Vagina (tissue), 2 donors: ENCODE measurements at regions not wholly inside any gene's neighbourhood (a gene's known extent, or its start where the extent isn't known, plus 50 kb on each side); places are given as distances from the start of the nearest gene placed in this dataset.

ENCODE experiments used
- DNase-seq, 2 donors: peaks; one replicate each; pipeline ENCODE4 v3.0.0-alpha.2; 2017; ENCODE audit errors: extremely low spot score in 2 of 2
- H3K27ac ChIP-seq: fragments of 200-600 bp; sonication (generic); one replicate; pipeline ENCODE4 v1.5.1; 2019
- H3K27me3 ChIP-seq: fragments of 200-600 bp; sonication (generic); one replicate; pipeline ENCODE4 v1.5.1; 2019
- H3K36me3 ChIP-seq, 2 donors: fragments of 200-600 bp; sonication (generic); one replicate each; pipeline ENCODE4 v1.5.1; 2017 to 2019
- H3K4me1 ChIP-seq: fragments of 200-600 bp; sonication (generic); one replicate; pipeline ENCODE4 v1.5.1; 2019
- H3K4me3 ChIP-seq, 2 donors: fragments of 200-600 bp; sonication (generic); 1 replicate in 1 of 2; 2 replicates in 1 of 2; pipeline ENCODE4 v1.5.1; 2016 to 2019
- H3K9me3 ChIP-seq: fragments of 200-600 bp; sonication (generic); one replicate; pipeline ENCODE4 v1.5.1; 2019
- CTCF ChIP-seq, 3 experiments: fragments of 450-650 bp in 2 of 3; fragments of 200-600 bp in 1 of 3; sonication (generic) in 1 of 3; IDR thresholded peaks; one replicate each; pipeline ENCODE4 v1.5.1; 2017 to 2019; ENCODE audit warnings: antibody characterized with exemption in 3 of 3, mild to moderate bottlenecking in 2 of 3, moderate library complexity in 2 of 3
- POLR2A ChIP-seq, 2 donors: fragments of 450-650 bp; IDR thresholded peaks; one replicate each; pipeline ENCODE4 v1.6.1; 2017; ENCODE audit warnings: antibody characterized with exemption in 2 of 2, mild to moderate bottlenecking in 2 of 2, moderate library complexity in 2 of 2
- POLR2AphosphoS5 ChIP-seq, 2 donors: sonication (generic); formaldehyde crosslinking; IDR thresholded peaks; one replicate each; pipeline ENCODE4 v1.9.0; 2017; ENCODE audit warnings: antibody characterized with exemption in 2 of 2, mild to moderate bottlenecking in 2 of 2, low read depth in 1 of 2; ENCODE audit not compliant: insufficient read depth in 1 of 2
- intact Hi-C: fragments of 100-400 bp; cut with DNase I; formaldehyde crosslinking; loops from one replicate; pipeline ENCODE4 v1.15.1; 2023

- H3K27me3 ChIP-seq, result no peaks in the 10 kb centered on the region
- H3K4me1 ChIP-seq, result peaks cover 7% of the 10 kb centered on the region
- TF ChIP-seq POLR2AphosphoS5 (IDR thresholded peaks at IDR 0.05; ENCODE audit: insufficient read depth in 1 of 2, low read depth in 1 of 2) (no peak), POLR2A (IDR thresholded peaks at IDR 0.05) (no peak), CTCF (IDR thresholded peaks at IDR 0.05) (no peak)
- no peak overlapping the region for H3K27ac ChIP-seq
- no peaks in the 10 kb centered on the region for H3K9me3 ChIP-seq
- intact Hi-C loops, result no loop called here
- no peak overlapping the region for H3K4me3 ChIP-seq
- no peaks in the 10 kb centered on the region for H3K36me3 ChIP-seq
- no peak for DNase-seq
Measured at GRCh38 chr5:173770637-173771036, 117.5 kb upstream of the CPEB4 start.

- H3K4me1 ChIP-seq, result peaks cover 7% of the 10 kb centered on the region
- no peak overlapping the region for H3K4me3 ChIP-seq
- no peaks in the 10 kb centered on the region for H3K27me3 ChIP-seq
- H3K9me3 ChIP-seq, result no peaks in the 10 kb centered on the region
- TF ChIP-seq POLR2AphosphoS5 (IDR thresholded peaks at IDR 0.05; ENCODE audit: insufficient read depth in 1 of 2, low read depth in 1 of 2) (no peak), CTCF (IDR thresholded peaks at IDR 0.05) (no peak), POLR2A (IDR thresholded peaks at IDR 0.05) (no peak)
- intact Hi-C loops, result no loop called here
- no peak for DNase-seq
- no peaks in the 10 kb centered on the region for H3K36me3 ChIP-seq
- H3K27ac ChIP-seq, result no peak overlapping the region
Measured at GRCh38 chr5:173771121-173771724, 116.9 kb upstream of the CPEB4 start.

- no peak for TF ChIP-seq CTCF (IDR thresholded peaks at IDR 0.05)
- no peak for TF ChIP-seq POLR2AphosphoS5 (IDR thresholded peaks at IDR 0.05; ENCODE audit: insufficient read depth in 1 of 2, low read depth in 1 of 2)
- no peak for TF ChIP-seq POLR2A (IDR thresholded peaks at IDR 0.05)
- H3K9me3 ChIP-seq, result no peaks in the 10 kb centered on the region
- H3K36me3 ChIP-seq, result no peaks in the 10 kb centered on the region
- DNase-seq, result no peak
- intact Hi-C loops, result no loop called here
- H3K4me1 ChIP-seq, result peaks cover 4% of the 10 kb centered on the region
- H3K27me3 ChIP-seq, result no peaks in the 10 kb centered on the region
- no peak overlapping the region for H3K4me3 ChIP-seq
- H3K27ac ChIP-seq, result peak overlapping the region; percentile 18
Measured at GRCh38 chr5:173771725-173772383, 116.3 kb upstream of the CPEB4 start.

- no peaks in the 10 kb centered on the region for H3K36me3 ChIP-seq
- no peaks in the 10 kb centered on the region for H3K27me3 ChIP-seq
- no peak overlapping the region for H3K4me3 ChIP-seq
- no peaks in the 10 kb centered on the region for H3K4me1 ChIP-seq
- peak overlapping the region; percentile 18 for H3K27ac ChIP-seq
- intact Hi-C loops, result no loop called here
- TF ChIP-seq CTCF (IDR thresholded peaks at IDR 0.05), result no peak
- no peak for TF ChIP-seq POLR2A (IDR thresholded peaks at IDR 0.05)
- no peak for TF ChIP-seq POLR2AphosphoS5 (IDR thresholded peaks at IDR 0.05; ENCODE audit: insufficient read depth in 1 of 2, low read depth in 1 of 2)
- no peaks in the 10 kb centered on the region for H3K9me3 ChIP-seq
- DNase-seq, result no peak
Measured at GRCh38 chr5:173772384-173773059, 115.6 kb upstream of the CPEB4 start.
